Neuronal stem cell (in vitro differentiated cells): ENCODE measurements at regions not wholly inside any gene's neighbourhood (a gene's known extent, or its start where the extent isn't known, plus 50 kb on each side); places are given as distances from the start of the nearest gene placed in this dataset.
A peak's percentile ranks its signal among the peaks of the same experiment; 100 is the strongest.

ENCODE experiments used
- DNase-seq: peaks from one replicate; pipeline ENCODE4 v3.0.0-alpha.2; 2013; ENCODE audit warnings: low spot score
- H2AFZ ChIP-seq: one replicate; pipeline ENCODE4 v1.6.1; 2013; ENCODE audit warnings: mild to moderate bottlenecking, low read length, inconsistent platforms
- H2AK5ac ChIP-seq: 2 replicates; pipeline ENCODE4 v1.6.1; 2013; ENCODE audit warnings: low read depth, mild to moderate bottlenecking, inconsistent platforms, low read length, moderate library complexity, mixed read lengths
- H2BK120ac ChIP-seq: 2 replicates; pipeline ENCODE4 v1.6.1; 2013; ENCODE audit warnings: low read depth, mild to moderate bottlenecking, inconsistent platforms, low read length, moderate library complexity, mixed read lengths
- H2BK12ac ChIP-seq: one replicate; pipeline ENCODE4 v1.6.1; 2013; ENCODE audit warnings: low read length, inconsistent platforms
- H2BK15ac ChIP-seq: 2 replicates; pipeline ENCODE4 v1.6.1; 2013; ENCODE audit warnings: mild to moderate bottlenecking, low read length, inconsistent platforms, mixed read lengths
- H2BK5ac ChIP-seq: one replicate; pipeline ENCODE4 v1.6.1; 2013; ENCODE audit warnings: inconsistent platforms, mild to moderate bottlenecking, low read length, moderate library complexity
- H3K14ac ChIP-seq: one replicate; pipeline ENCODE4 v1.6.1; 2013; ENCODE audit warnings: low read length, inconsistent platforms
- H3K18ac ChIP-seq: 2 replicates; pipeline ENCODE4 v1.6.1; 2013; ENCODE audit warnings: low read length, inconsistent platforms
- H3K23ac ChIP-seq: 2 replicates; pipeline ENCODE4 v1.6.1; 2013; ENCODE audit warnings: low read depth, mild to moderate bottlenecking, mixed read lengths, low read length, inconsistent platforms; ENCODE audit not compliant: poor library complexity
- H3K27ac ChIP-seq: replicated peaks from 3 replicates; pipeline ENCODE4 v1.5.1; 2013; ENCODE audit warnings: low read length, inconsistent platforms
- H3K27me3 ChIP-seq, 3 experiments: 2 replicates each; pipeline ENCODE4 v1.6.1; 2013; ENCODE audit warnings: low read length in 3 of 3, mild to moderate bottlenecking in 2 of 3, inconsistent platforms in 1 of 3, low read depth in 1 of 3, mixed read lengths in 1 of 3, moderate library complexity in 1 of 3; ENCODE audit not compliant: control insufficient read depth in 3 of 3, insufficient read depth in 3 of 3
- H3K36me3 ChIP-seq, 2 donors: replicated peaks in 1 of 2; 2 replicates each; pipeline ENCODE4 v1.6.1; 2013; ENCODE audit warnings: low read length in 2 of 2; ENCODE audit not compliant: control insufficient read depth in 2 of 2, insufficient read depth in 2 of 2
- H3K4ac ChIP-seq: 2 replicates; pipeline ENCODE4 v1.6.1; 2013; ENCODE audit warnings: inconsistent platforms, mild to moderate bottlenecking, low read length, moderate library complexity
- H3K4me1 ChIP-seq, 2 donors: 1 replicate in 1 of 2; 2 replicates in 1 of 2; pipeline ENCODE4 v1.6.1; 2013; ENCODE audit warnings: low read length in 2 of 2, low read depth in 1 of 2; ENCODE audit not compliant: control insufficient read depth in 2 of 2, insufficient read depth in 1 of 2
- H3K4me2 ChIP-seq: one replicate; pipeline ENCODE4 v1.6.1; 2013; ENCODE audit warnings: mild to moderate bottlenecking, low read length, inconsistent platforms; ENCODE audit not compliant: insufficient read depth, poor library complexity, severe bottlenecking
- H3K4me3 ChIP-seq, 2 donors: 2 replicates each; pipeline ENCODE4 v1.5.1; 2013; ENCODE audit warnings: low read length in 2 of 2, mild to moderate bottlenecking in 2 of 2, inconsistent platforms in 1 of 2, moderate library complexity in 1 of 2
- H3K79me1 ChIP-seq: one replicate; pipeline ENCODE4 v1.6.1; 2013; ENCODE audit warnings: low read depth, mild to moderate bottlenecking, inconsistent platforms, low read length, moderate library complexity
- H3K9ac ChIP-seq: one replicate; pipeline ENCODE4 v1.6.1; 2013; ENCODE audit warnings: mild to moderate bottlenecking, low read depth, low read length, inconsistent platforms; ENCODE audit not compliant: poor library complexity
- H3K9me3 ChIP-seq, 2 donors: replicated peaks in 1 of 2; 2 replicates each; pipeline versions ENCODE3 to v1.6.1; 2013; ENCODE audit warnings: low read length in 2 of 2, mild to moderate bottlenecking in 2 of 2, inconsistent platforms in 1 of 2, low read depth in 1 of 2, mixed read lengths in 1 of 2, moderate library complexity in 1 of 2; ENCODE audit not compliant: control insufficient read depth in 2 of 2, insufficient read depth in 1 of 2
- H4K8ac ChIP-seq: one replicate; pipeline ENCODE4 v1.6.1; 2013; ENCODE audit warnings: low read depth, mild to moderate bottlenecking, inconsistent platforms, low read length, moderate library complexity
- H4K91ac ChIP-seq: one replicate; pipeline ENCODE4 v1.6.1; 2013; ENCODE audit warnings: low read length, low read depth, mild to moderate bottlenecking, inconsistent platforms; ENCODE audit not compliant: poor library complexity
- WGBS, 2 donors: extraction: QIAGEN DNeasy Blood & Tissue Kit; methylation state at CpG; one replicate each; pipeline ENCODE4 v1.1.7; 2013; ENCODE audit warnings: missing lambda C conversion rate in 2 of 2, mixed read lengths in 1 of 2; ENCODE audit not compliant: insufficient read length in 2 of 2, insufficient replicate concordance in 1 of 2; ENCODE audit errors: extremely low coverage in 2 of 2; 5-methylcytosine and 5-hydroxymethylcytosine counted together

DNA sequence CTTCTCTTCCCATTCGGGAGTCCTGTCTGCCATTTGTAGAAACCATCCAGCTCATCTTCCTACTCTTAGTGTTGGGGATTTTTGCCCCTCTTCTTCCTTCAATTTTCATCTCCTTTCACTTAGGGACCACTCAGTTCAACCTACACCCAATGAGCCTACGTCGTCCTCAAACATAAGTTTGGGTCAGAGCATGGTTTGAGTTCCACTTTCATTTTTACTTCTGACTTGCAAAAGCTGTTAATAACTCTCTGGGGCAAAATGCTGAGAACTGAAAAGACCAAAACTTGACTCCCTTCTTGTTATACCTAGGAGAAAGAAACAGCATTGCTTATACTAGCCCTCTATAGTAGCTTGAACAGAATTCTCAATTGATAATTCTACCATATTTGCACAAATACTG, 381.5 kb upstream of the MPDZ start:
- Histone ChIP-seq H3K9me3 (no peaks in the 10 kb centered on the region), H3K79me1 (no peaks in the 10 kb centered on the region), H2AFZ (no peak overlapping the region), H2AK5ac (no peak overlapping the region), H3K27me3 (no peaks in the 10 kb centered on the region), H3K4me2 (no peak overlapping the region), H3K27ac (no peak overlapping the region), H4K8ac (no peak overlapping the region), H3K4me1 (no peaks in the 10 kb centered on the region), H3K9ac (no peak overlapping the region), H2BK15ac (no peak overlapping the region), H4K91ac (no peak overlapping the region), H2BK5ac (no peak overlapping the region), H3K23ac (no peak overlapping the region), H3K18ac (no peak overlapping the region), H3K36me3 (no peaks in the 10 kb centered on the region), H3K4ac (no peak overlapping the region), H2BK120ac (no peak overlapping the region), H3K4me3 (no peak overlapping the region), H3K14ac (no peak overlapping the region), H2BK12ac (no peak overlapping the region)
- WGBS, 2 donors, result no CpG with 5 or more reads among the region's 3 CpGs
- no peak for DNase-seq

DNA sequence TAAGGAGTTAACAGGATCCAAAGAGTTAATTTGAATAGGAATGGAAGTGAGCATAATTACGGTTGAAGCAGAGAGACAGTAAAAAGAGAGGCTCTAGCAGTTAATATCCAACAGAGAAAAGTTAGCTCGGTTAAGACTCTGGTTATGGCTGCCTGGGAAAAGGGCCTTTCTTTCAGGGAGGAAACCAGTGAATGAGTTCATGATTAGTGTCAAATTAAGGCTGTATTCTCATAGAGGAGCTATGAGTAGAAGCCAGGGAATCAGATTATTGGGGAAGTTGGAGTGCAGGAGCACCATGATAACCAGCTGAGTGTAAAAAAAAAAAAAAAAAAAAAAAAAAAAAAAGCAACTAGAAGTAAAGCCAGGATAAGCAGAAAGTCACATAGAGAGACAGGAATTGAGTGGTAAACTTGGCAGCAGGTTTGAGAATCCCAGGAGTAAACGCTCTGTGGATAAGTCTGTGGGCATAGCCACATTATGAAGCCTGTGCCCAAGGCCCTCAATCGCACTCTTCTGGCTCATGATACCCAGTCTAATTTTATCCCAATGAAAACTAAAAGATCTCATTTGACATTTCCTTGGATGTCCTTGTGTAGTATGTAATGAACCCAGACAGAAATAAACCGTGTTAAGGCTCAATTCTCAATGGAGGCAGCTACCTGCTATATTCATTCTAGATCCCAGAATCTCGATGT, 372.6 kb upstream of the MPDZ start:
- Histone ChIP-seq H3K36me3 (no peaks in the 10 kb centered on the region), H3K4me2 (no peak overlapping the region), H2AK5ac (no peak overlapping the region), H2BK15ac (no peak overlapping the region), H3K14ac (no peak overlapping the region), H3K79me1 (no peaks in the 10 kb centered on the region), H2BK120ac (no peak overlapping the region), H3K4ac (no peak overlapping the region), H2BK12ac (no peak overlapping the region), H4K8ac (no peak overlapping the region), H3K27ac (no peak overlapping the region), H3K9me3 (peaks cover 2 to 12% of the 10 kb centered on the region in 2 donors), H3K18ac (no peak overlapping the region), H3K4me1 (no peaks in the 10 kb centered on the region), H2AFZ (peak overlapping the region; percentile 42), H3K9ac (no peak overlapping the region), H3K23ac (no peak overlapping the region), H3K27me3 (no peaks in the 10 kb centered on the region), H3K4me3 (no peak overlapping the region), H2BK5ac (no peak overlapping the region), H4K91ac (no peak overlapping the region)
- no CpG with 5 or more reads among the region's 6 CpGs for WGBS, 2 donors
- no peak for DNase-seq

DNA sequence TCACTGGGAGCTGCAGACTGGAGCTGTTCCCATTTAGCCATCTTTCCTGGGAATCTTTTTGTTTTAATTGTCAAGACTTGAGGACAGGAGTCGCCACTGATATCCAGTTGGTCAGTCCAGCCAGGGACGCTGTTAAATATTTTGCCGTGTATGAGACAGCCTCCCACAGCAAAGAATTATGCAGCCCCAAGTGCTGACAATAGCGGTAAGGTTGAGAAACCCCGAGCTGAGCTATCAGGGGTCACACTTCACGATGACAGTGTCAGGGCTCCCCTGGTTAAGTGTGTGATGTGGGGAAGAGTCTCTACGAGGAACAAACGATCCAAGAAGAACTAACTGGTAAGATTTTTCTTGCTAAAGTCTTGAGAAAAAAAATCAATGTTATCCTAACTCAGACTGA, 372.0 kb upstream of the MPDZ start:
- Histone ChIP-seq H3K4me2 (no peak overlapping the region), H2BK12ac (no peak overlapping the region), H3K14ac (no peak overlapping the region), H2BK5ac (no peak overlapping the region), H3K9me3 (peaks cover 2 to 12% of the 10 kb centered on the region in 2 donors), H2AK5ac (no peak overlapping the region), H3K18ac (no peak overlapping the region), H3K23ac (no peak overlapping the region), H2BK120ac (no peak overlapping the region), H3K4me3 (no peak overlapping the region), H2AFZ (peak overlapping the region; percentile 42), H3K36me3 (no peaks in the 10 kb centered on the region), H3K4ac (no peak overlapping the region), H3K9ac (no peak overlapping the region), H3K27ac (no peak overlapping the region), H4K8ac (no peak overlapping the region), H2BK15ac (no peak overlapping the region), H3K79me1 (no peaks in the 10 kb centered on the region), H3K27me3 (no peaks in the 10 kb centered on the region), H4K91ac (no peak overlapping the region), H3K4me1 (no peaks in the 10 kb centered on the region)
- no peak for DNase-seq
- no CpG with 5 or more reads among the region's 8 CpGs for WGBS, 2 donors

DNA sequence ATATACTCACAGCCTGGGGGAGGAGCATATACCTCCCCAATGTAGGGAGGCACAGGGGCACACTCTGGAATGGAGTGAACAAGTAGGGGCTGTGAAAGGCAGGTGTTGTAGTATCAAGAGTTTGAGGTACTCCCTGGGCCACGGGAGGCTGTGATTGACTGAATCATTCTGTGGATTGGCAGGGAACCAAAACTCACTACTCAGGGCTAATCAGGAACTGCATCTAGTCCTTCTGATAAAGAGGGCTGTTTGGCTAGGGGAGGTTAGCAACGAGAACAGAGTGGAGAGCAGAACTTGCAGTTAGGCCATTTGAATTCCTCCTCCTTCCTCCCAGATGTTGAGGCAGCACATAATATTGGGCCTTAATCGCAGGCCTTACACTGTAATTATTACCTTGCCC, 369.2 kb upstream of the MPDZ start:
- no peak overlapping the region for H3K18ac ChIP-seq
- H3K23ac ChIP-seq, result no peak overlapping the region
- no peak overlapping the region for H3K9ac ChIP-seq
- no peaks in the 10 kb centered on the region for H3K79me1 ChIP-seq
- H4K91ac ChIP-seq, result no peak overlapping the region
- no peak overlapping the region for H3K4me2 ChIP-seq
- no peak overlapping the region for H3K27ac ChIP-seq
- no peak overlapping the region for H3K4ac ChIP-seq
- no peak overlapping the region for H2AK5ac ChIP-seq
- no peak for DNase-seq
- no peak overlapping the region for H2BK120ac ChIP-seq
- H2BK5ac ChIP-seq, result no peak overlapping the region
- no peak overlapping the region for H3K14ac ChIP-seq
- no peaks in the 10 kb centered on the region for H3K4me1 ChIP-seq
- H3K4me3 ChIP-seq, result no peak overlapping the region
- H2BK12ac ChIP-seq, result no peak overlapping the region
- H4K8ac ChIP-seq, result no peak overlapping the region
- no peak overlapping the region for H2AFZ ChIP-seq
- no peak overlapping the region for H2BK15ac ChIP-seq
- H3K36me3 ChIP-seq, result no peaks in the 10 kb centered on the region
- H3K9me3 ChIP-seq, result peaks cover 2 to 12% of the 10 kb centered on the region in 2 donors
- H3K27me3 ChIP-seq, result no peaks in the 10 kb centered on the region
- WGBS, 2 donors, result no CpG with 5 or more reads among the region's 3 CpGs
